ENCODE measurements at regions not wholly inside any gene's neighbourhood (a gene's known extent, or its start where the extent isn't known, plus 50 kb on each side); places are given as distances from the start of the nearest gene placed in this dataset.
A peak's percentile ranks its signal among the peaks of the same experiment; 100 is the strongest.

DNA sequence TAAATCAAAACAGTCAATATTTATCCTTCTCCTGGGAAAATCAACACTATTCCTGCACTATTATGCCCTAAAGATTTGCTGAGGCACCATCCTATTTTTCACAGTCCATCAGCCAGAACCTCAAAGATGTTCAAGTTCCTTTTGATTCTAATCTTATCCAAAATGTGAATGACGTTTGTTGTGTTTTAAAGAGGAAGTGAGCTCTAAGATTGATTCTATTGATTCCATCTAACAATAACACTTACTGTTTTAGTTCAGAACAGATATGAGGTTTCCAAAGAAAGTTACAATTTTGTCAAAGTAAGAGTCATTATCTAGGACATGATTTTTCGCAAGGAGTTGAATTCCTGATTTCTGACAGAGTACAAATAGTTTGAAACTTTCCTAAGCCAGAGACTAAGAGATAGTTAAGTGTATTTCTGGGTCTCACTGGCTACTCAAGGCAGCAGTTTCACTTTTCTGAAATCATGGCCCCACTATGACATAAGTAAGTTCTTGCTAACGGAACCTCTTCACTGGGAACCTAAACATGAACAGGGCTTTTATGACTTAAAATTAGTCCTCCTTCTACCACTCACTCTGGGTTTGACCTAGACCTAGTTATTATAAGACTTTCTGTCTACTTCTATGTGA, 84.7 kb downstream of the LHX9 start:
- DNase-seq (no peak), ATAC-seq (no peak)
- no peak overlapping the region for H3K4me3 ChIP-seq
- intact Hi-C loops (cut with DNase I), result no loop called here
- no peaks in the 10 kb centered on the region for H3K9me3 ChIP-seq
- TF ChIP-seq, protein P1, sequence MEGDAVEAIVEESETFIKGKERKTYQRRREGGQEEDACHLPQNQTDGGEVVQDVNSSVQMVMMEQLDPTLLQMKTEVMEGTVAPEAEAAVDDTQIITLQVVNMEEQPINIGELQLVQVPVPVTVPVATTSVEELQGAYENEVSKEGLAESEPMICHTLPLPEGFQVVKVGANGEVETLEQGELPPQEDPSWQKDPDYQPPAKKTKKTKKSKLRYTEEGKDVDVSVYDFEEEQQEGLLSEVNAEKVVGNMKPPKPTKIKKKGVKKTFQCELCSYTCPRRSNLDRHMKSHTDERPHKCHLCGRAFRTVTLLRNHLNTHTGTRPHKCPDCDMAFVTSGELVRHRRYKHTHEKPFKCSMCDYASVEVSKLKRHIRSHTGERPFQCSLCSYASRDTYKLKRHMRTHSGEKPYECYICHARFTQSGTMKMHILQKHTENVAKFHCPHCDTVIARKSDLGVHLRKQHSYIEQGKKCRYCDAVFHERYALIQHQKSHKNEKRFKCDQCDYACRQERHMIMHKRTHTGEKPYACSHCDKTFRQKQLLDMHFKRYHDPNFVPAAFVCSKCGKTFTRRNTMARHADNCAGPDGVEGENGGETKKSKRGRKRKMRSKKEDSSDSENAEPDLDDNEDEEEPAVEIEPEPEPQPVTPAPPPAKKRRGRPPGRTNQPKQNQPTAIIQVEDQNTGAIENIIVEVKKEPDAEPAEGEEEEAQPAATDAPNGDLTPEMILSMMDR (IDR thresholded peaks at IDR 0.05), result no peak
- TF ChIP-seq POLR2A (IDR thresholded peaks at IDR 0.05), result no peak
- 56 to 62% methylated on average over 3 of the region's 3 CpGs for WGBS, 2 donors
- no peak overlapping the region for H3K27ac ChIP-seq
- no peaks in the 10 kb centered on the region for H3K4me1 ChIP-seq
- no peaks in the 10 kb centered on the region for H3K36me3 ChIP-seq (replicated peaks in 1 of 2; ENCODE audit: insufficient read depth in 1 of 2, low read depth in 2 of 2)
- no peaks in the 10 kb centered on the region for H3K27me3 ChIP-seq

- ATAC-seq (peak; percentile 65), DNase-seq (no peak)
- H3K9me3 ChIP-seq, result no peaks in the 10 kb centered on the region
- no peaks in the 10 kb centered on the region for H3K36me3 ChIP-seq (replicated peaks in 1 of 2; ENCODE audit: insufficient read depth in 1 of 2, low read depth in 2 of 2)
- H3K27me3 ChIP-seq, result no peaks in the 10 kb centered on the region
- TF ChIP-seq, protein P1 (IDR thresholded peaks at IDR 0.05), result no peak
- TF ChIP-seq POLR2A (IDR thresholded peaks at IDR 0.05), result no peak
- 30 to 58% methylated on average over 2 of the region's 2 CpGs for WGBS, 2 donors
- H3K4me1 ChIP-seq, result no peaks in the 10 kb centered on the region
- no peak overlapping the region for H3K27ac ChIP-seq
- intact Hi-C loops (cut with DNase I), result no loop called here
- no peak overlapping the region for H3K4me3 ChIP-seq
These were observed 86.3 kb downstream of the LHX9 start for GRCh38 chr1:198003468-198003867.

- H3K27ac ChIP-seq, result no peak overlapping the region
- intact Hi-C loops (cut with DNase I), result no loop called here
- DNase-seq (no peak), ATAC-seq (no peak)
- H3K4me1 ChIP-seq, result no peaks in the 10 kb centered on the region
- peaks cover 0 to 6% (median 0%) of the 10 kb centered on the region in 3 donors for H3K9me3 ChIP-seq
- H3K27me3 ChIP-seq, result no peaks in the 10 kb centered on the region
- TF ChIP-seq, protein P1 (IDR thresholded peaks at IDR 0.05), result no peak
- no peak for TF ChIP-seq POLR2A (IDR thresholded peaks at IDR 0.05)
- 78 to 93% methylated on average over 1 of the region's 1 CpG for WGBS, 2 donors
- no peak overlapping the region for H3K4me3 ChIP-seq
- no peaks in the 10 kb centered on the region for H3K36me3 ChIP-seq (replicated peaks in 1 of 2; ENCODE audit: insufficient read depth in 1 of 2, low read depth in 2 of 2)
These were observed 89.8 kb downstream of the LHX9 start for GRCh38 chr1:198007011-198007410.

DNA sequence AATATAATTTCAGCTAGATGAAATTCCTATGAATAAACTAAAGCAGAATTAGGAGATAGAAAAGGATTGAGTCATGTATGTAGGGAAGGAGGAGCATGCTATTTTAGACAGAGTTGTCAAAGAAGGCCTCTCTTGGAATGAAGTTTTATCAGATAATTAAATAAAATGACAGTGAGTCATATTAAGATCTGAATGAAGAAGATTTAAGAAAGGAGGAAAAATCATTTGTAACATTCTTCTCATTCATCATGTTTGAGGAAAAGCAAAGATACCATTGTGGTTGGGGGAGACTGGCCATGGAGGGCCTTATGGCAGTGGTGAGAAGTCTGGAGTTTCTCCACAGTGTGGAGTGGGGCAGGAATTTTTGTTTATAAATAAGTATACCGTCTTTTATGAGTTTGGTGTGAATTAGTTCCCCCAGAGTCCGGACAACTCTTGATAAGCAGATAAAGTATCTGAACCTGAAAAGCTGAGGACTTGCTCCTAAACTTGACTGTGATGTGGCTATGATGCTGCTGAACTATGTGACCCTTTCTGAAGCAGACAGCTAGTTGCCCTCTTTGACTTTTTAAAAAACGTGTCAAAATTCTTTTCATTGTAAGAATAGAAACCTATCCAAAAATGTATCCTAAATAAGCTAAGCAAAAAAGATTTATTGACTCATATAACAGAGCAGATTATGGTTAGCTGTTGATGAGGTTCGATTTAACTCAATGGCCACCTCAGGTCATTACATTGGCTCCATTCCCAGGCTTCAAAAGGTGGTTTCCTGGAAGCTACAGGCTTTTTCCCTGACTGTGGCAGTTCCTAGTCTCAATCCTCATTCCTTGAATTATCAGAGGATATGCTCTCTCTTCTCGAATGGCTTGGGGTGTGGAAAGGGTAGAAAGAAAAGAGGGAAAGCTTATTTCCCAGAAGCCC, 90.8 kb downstream of the LHX9 start:
- Histone ChIP-seq H3K36me3 (replicated peaks in 1 of 2; ENCODE audit: insufficient read depth in 1 of 2, low read depth in 2 of 2) (no peaks in the 10 kb centered on the region), H3K9me3 (peaks cover 0 to 6% (median 0%) of the 10 kb centered on the region in 3 donors), H3K4me3 (no peak overlapping the region), H3K27ac (no peak overlapping the region), H3K4me1 (no peaks in the 10 kb centered on the region), H3K27me3 (no peaks in the 10 kb centered on the region)
- intact Hi-C loops (cut with DNase I), result no loop called here
- 44 to 53% methylated on average over 5 of the region's 5 CpGs for WGBS, 2 donors
- no peak for DNase-seq
- ATAC-seq, result no peak
- TF ChIP-seq POLR2A (IDR thresholded peaks at IDR 0.05), result no peak
- TF ChIP-seq, protein P1 (IDR thresholded peaks at IDR 0.05), result no peak

All from body of pancreas (tissue), 4 donors.